PC-3 (cell line): ENCODE measurements at regions not wholly inside any gene's neighbourhood (a gene's known extent, or its start where the extent isn't known, plus 50 kb on each side); places are given as distances from the start of the nearest gene placed in this dataset.

Experiments used
- EZH2 ChIP-seq: fragments of 300-600 bp; sonication (generic); IDR thresholded peaks from one replicate; pipeline ENCODE4 v1.6.1; 2017; ENCODE audit warnings: antibody characterized with exemption, mild to moderate bottlenecking, low read length; ENCODE audit not compliant: unreplicated experiment
- EZH2phosphoT487 ChIP-seq: fragments of 300-600 bp; sonication (generic); IDR thresholded peaks from 2 replicates; pipeline ENCODE4 v1.6.1; 2018; ENCODE audit warnings: mild to moderate bottlenecking, antibody characterized with exemption, low read length, borderline replicate concordance
- TF ChIP-seq, protein P1 (sequence below): fragments of 300-600 bp; sonication (generic); conservative IDR thresholded peaks from 2 replicates; pipeline ENCODE4 v1.5.1; 2017; ENCODE audit warnings: antibody characterized with exemption, low read depth, mild to moderate bottlenecking, low read length

DNA sequence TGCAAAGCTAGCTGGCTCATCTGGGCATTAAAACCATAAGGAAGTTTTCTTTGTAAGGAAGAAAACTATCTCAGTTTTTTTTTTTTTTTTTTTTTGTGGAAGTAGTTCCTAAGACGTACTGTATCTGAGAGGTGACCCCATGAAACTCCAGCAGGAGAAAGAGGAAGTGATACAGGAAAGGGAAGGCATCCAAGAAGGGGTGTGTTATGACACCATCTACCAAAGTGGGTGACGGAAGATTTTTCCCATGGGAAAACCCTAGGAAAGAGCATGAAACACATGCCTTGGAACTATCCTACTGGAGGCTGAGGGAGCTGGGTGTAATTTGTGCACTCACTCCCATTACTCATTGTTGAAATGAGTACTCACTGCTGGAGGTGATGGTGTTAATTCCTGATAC lies 63.8 kb upstream of the ARHGAP20 start:
- TF ChIP-seq, protein P1, sequence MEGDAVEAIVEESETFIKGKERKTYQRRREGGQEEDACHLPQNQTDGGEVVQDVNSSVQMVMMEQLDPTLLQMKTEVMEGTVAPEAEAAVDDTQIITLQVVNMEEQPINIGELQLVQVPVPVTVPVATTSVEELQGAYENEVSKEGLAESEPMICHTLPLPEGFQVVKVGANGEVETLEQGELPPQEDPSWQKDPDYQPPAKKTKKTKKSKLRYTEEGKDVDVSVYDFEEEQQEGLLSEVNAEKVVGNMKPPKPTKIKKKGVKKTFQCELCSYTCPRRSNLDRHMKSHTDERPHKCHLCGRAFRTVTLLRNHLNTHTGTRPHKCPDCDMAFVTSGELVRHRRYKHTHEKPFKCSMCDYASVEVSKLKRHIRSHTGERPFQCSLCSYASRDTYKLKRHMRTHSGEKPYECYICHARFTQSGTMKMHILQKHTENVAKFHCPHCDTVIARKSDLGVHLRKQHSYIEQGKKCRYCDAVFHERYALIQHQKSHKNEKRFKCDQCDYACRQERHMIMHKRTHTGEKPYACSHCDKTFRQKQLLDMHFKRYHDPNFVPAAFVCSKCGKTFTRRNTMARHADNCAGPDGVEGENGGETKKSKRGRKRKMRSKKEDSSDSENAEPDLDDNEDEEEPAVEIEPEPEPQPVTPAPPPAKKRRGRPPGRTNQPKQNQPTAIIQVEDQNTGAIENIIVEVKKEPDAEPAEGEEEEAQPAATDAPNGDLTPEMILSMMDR: no peak
- TF ChIP-seq EZH2phosphoT487 (no peak), EZH2 (no peak)
